HAP-1 (cell line): ENCODE measurements at regions not wholly inside any gene's neighbourhood (a gene's known extent, or its start where the extent isn't known, plus 50 kb on each side); places are given as distances from the start of the nearest gene placed in this dataset.

ENCODE experiments used
- DNase-seq, 2 experiments: peaks; one replicate each; pipeline ENCODE4 v3.0.0-alpha.2; 2016 to 2020; ENCODE audit warnings: low spot score in 2 of 2
- H3K27me3 ChIP-seq: fragments of 250-450 bp; sonication (Bioruptor Pico); 2 replicates; pipeline ENCODE4 v1.5.1; 2020; ENCODE audit warnings: low read depth, mild to moderate bottlenecking, moderate library complexity
- H3K36me3 ChIP-seq: fragments of 250-450 bp; sonication (Bioruptor Pico); replicated peaks from 2 replicates; pipeline ENCODE4 v1.5.1; 2020; ENCODE audit warnings: mild to moderate bottlenecking
- H3K4me1 ChIP-seq: fragments of 250-450 bp; sonication (Bioruptor Pico); 2 replicates; pipeline ENCODE4 v1.5.1; 2020; ENCODE audit warnings: mild to moderate bottlenecking
- H3K4me3 ChIP-seq: fragments of 250-450 bp; sonication (Bioruptor Pico); 2 replicates; pipeline ENCODE4 v1.5.1; 2020; ENCODE audit warnings: mild to moderate bottlenecking, moderate library complexity
- H3K9me3 ChIP-seq: fragments of 250-450 bp; sonication (Bioruptor Pico); 2 replicates; pipeline ENCODE4 v1.5.1; 2020; ENCODE audit warnings: mild to moderate bottlenecking, moderate library complexity
- in situ Hi-C: fragments of 300-500 bp; cut with MboI; formaldehyde crosslinking; loops from 3 replicates; pipeline ENCODE4 v1.14.3; 2020; ENCODE audit warnings: low sequenced_read_pairs, inconsistent platforms, mixed read lengths

GRCh38 chr1:234715252-234716014, 105.5 kb upstream of the IRF2BP2 start:
- no peaks in the 10 kb centered on the region for H3K36me3 ChIP-seq
- H3K4me3 ChIP-seq: no peak overlapping the region
- H3K4me1 ChIP-seq: no peaks in the 10 kb centered on the region; the same call in 1 of the 2 replicates
- in situ Hi-C loops: no loop called here
- no peaks in the 10 kb centered on the region for H3K9me3 ChIP-seq
- H3K27me3 ChIP-seq: no peaks in the 10 kb centered on the region
- DNase-seq: no peak

- Histone ChIP-seq H3K36me3 (no peaks in the 10 kb centered on the region), H3K4me3 (no peak overlapping the region), H3K9me3 (no peaks in the 10 kb centered on the region), H3K4me1 (no peaks in the 10 kb centered on the region; the same call in 1 of the 2 replicates), H3K27me3 (no peaks in the 10 kb centered on the region)
- DNase-seq: no peak
- in situ Hi-C loops: no loop called here
Measured at GRCh38 chr1:234713859-234714258, 103.9 kb upstream of the IRF2BP2 start.

- no peaks in the 10 kb centered on the region for H3K27me3 ChIP-seq
- no peaks in the 10 kb centered on the region; the same call in 1 of the 2 replicates for H3K4me1 ChIP-seq
- H3K9me3 ChIP-seq: no peaks in the 10 kb centered on the region
- in situ Hi-C loops: no loop called here
- H3K36me3 ChIP-seq: no peaks in the 10 kb centered on the region
- no peak for DNase-seq
- no peak overlapping the region for H3K4me3 ChIP-seq
Measured at GRCh38 chr1:234713440-234713839, 103.5 kb upstream of the IRF2BP2 start.

GRCh38 chr1:234712891-234713305, 102.9 kb upstream of the IRF2BP2 start:
- Histone ChIP-seq H3K4me1 (no peaks in the 10 kb centered on the region; the same call in 1 of the 2 replicates), H3K4me3 (no peak overlapping the region), H3K36me3 (no peaks in the 10 kb centered on the region), H3K9me3 (no peaks in the 10 kb centered on the region), H3K27me3 (no peaks in the 10 kb centered on the region)
- no peak for DNase-seq
- in situ Hi-C loops: no loop called here

- Histone ChIP-seq H3K36me3 (no peaks in the 10 kb centered on the region), H3K27me3 (no peaks in the 10 kb centered on the region; the same call in 1 of the 2 replicates), H3K9me3 (no peaks in the 10 kb centered on the region), H3K4me3 (no peak overlapping the region), H3K4me1 (no peaks in the 10 kb centered on the region; the same call in 1 of the 2 replicates)
- no peak for DNase-seq
- in situ Hi-C loops: no loop called here
Measured at GRCh38 chr1:234710936-234711724, 101.2 kb upstream of the IRF2BP2 start.

- Histone ChIP-seq H3K27me3 (no peaks in the 10 kb centered on the region; the same call in 1 of the 2 replicates), H3K4me1 (no peaks in the 10 kb centered on the region), H3K4me3 (no peak overlapping the region), H3K36me3 (no peaks in the 10 kb centered on the region), H3K9me3 (no peaks in the 10 kb centered on the region)
- DNase-seq: no peak
- in situ Hi-C loops: no loop called here
Measured at GRCh38 chr1:234710381-234710780, 100.4 kb upstream of the IRF2BP2 start.

DNA sequence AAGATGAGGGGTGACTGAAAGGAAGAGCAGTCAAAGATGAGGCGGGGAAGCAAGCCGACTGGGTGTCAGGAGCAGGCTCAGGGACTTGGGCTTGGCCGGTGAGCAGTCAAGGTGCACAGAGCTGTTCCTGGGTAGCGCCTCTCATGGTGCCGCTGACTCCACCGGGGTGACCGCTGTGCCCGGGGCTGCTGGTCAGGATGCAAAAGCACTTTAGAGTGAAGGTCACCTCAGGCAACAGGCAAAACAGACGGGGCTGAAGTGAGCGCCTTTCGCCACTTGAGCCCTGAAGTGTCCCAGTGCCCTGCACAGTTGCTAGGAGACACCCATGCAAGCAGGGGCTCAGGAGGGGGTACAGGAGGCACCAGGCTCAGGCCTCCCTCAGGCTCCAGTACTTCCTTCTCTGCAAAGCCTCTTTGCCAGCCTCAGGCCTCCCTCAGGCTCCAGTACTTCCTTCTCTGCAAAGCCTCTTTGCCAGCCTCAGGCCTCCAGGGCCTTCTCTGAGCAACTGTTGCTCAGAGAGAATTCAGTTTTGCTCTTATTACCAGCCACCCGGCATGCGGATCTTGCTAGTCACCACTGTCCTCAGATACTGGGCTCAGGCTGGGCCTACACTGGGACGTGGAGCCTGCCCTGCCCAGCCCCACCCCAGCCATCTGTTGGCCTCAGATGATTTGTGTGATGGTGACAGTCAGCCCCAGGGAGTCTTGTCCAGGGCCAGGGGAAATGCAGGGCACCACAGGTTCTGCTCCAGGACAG, 99.7 kb upstream of the IRF2BP2 start:
- H3K9me3 ChIP-seq: no peaks in the 10 kb centered on the region

GRCh38 chr1:234708700-234709395, 98.9 kb upstream of the IRF2BP2 start:
- Histone ChIP-seq H3K9me3 (no peaks in the 10 kb centered on the region), H3K4me1 (no peaks in the 10 kb centered on the region), H3K36me3 (no peaks in the 10 kb centered on the region), H3K4me3 (no peak overlapping the region), H3K27me3 (no peaks in the 10 kb centered on the region; the same call in 1 of the 2 replicates)
- DNase-seq: no peak
- in situ Hi-C loops: no loop called here

More for the DNA sequence above, 99.7 kb upstream of the IRF2BP2 start:
- H3K27me3 ChIP-seq: no peaks in the 10 kb centered on the region; the same call in 1 of the 2 replicates
- H3K4me3 ChIP-seq: no peak overlapping the region
- H3K36me3 ChIP-seq: no peaks in the 10 kb centered on the region
- no peak for DNase-seq
- H3K4me1 ChIP-seq: no peaks in the 10 kb centered on the region
- in situ Hi-C loops: no loop called here

GRCh38 chr1:234707641-234708040, 97.7 kb upstream of the IRF2BP2 start:
- Histone ChIP-seq H3K27me3 (no peaks in the 10 kb centered on the region; the same call in 1 of the 2 replicates), H3K9me3 (no peaks in the 10 kb centered on the region), H3K4me3 (no peak overlapping the region), H3K36me3 (no peaks in the 10 kb centered on the region), H3K4me1 (no peaks in the 10 kb centered on the region)
- DNase-seq: no peak
- in situ Hi-C loops: no loop called here

DNA sequence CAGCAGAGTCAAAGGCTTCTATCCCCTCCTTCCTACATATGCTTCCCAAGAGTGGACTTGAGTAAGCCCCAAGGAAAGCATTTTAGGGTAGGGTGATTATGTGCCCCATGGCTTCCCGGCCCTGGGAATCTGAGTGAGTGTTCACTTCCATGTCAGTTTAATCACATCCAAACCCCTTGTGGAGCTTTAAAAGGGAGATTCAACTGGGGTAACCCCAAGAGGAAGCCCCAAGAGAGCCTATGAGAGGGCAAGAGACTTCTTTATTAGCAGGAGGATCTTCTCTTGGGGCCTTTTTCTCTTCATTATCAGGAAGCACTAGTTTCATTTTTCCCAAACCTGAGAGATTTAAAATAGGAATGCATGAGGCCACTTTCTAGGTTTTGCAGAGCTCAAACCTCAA, 97.0 kb upstream of the IRF2BP2 start:
- no peak for DNase-seq

DNA sequence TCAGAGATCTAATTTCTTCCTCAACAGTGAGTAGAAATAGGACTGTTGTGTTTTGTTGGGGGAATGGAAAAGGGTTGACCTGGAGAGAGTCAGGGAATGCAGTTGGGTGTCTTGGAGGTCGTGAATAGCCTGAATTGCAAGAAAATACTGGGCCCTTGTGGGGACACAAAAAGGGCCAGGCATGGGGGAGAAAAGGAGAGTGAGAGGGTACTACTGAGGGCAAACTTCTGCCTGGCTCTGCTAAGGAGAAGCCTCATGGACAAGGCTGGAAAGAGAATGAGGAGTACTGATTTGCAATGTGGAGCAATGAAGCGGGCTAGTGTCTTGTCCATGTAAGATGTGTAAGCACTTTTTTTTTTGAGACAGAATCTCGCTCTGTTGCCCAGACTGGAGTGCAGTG, 96.2 kb upstream of the IRF2BP2 start:
- in situ Hi-C loops: no loop called here
- no peak overlapping the region for H3K4me3 ChIP-seq
- no peaks in the 10 kb centered on the region for H3K36me3 ChIP-seq
- H3K9me3 ChIP-seq: no peaks in the 10 kb centered on the region
- no peaks in the 10 kb centered on the region for H3K4me1 ChIP-seq
- no peak for DNase-seq
- H3K27me3 ChIP-seq: no peaks in the 10 kb centered on the region; the same call in 1 of the 2 replicates

More for the DNA sequence above, 97.0 kb upstream of the IRF2BP2 start:
- H3K4me1 ChIP-seq: no peaks in the 10 kb centered on the region
- H3K27me3 ChIP-seq: no peaks in the 10 kb centered on the region; the same call in 1 of the 2 replicates
- no peaks in the 10 kb centered on the region for H3K36me3 ChIP-seq
- no peaks in the 10 kb centered on the region for H3K9me3 ChIP-seq
- no peak overlapping the region for H3K4me3 ChIP-seq
- in situ Hi-C loops: no loop called here

DNA sequence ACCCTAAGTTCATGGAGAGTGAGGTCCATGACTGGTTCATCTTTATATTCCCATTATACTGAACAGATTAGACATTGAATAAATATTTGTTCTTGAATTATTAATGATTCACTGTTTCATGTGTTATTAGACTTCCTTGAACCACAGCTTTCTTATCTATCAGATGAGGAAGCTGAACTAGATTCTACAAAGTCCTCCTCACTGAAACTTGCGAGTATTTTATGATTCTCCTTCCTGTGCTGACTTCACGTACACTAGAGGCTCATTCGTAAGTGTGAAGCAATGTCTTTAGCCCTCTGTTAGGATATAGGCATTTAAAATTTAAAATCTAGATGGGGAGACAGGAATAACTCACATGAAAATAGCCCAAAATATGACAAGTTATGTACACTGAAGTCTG, 95.6 kb upstream of the IRF2BP2 start:
- DNase-seq: no peak
- no peak overlapping the region for H3K4me3 ChIP-seq
- in situ Hi-C loops: no loop called here
- no peaks in the 10 kb centered on the region for H3K9me3 ChIP-seq
- no peaks in the 10 kb centered on the region for H3K4me1 ChIP-seq
- no peaks in the 10 kb centered on the region for H3K36me3 ChIP-seq
- H3K27me3 ChIP-seq: no peaks in the 10 kb centered on the region; the same call in 1 of the 2 replicates
